Esophagus muscularis mucosa (tissue), 4 donors: ENCODE measurements at regions not wholly inside any gene's neighbourhood (a gene's known extent, or its start where the extent isn't known, plus 50 kb on each side); places are given as distances from the start of the nearest gene placed in this dataset.

Source experiments
- DNase-seq: peaks from one replicate; pipeline ENCODE4 v3.0.0-alpha.2; 2017; ENCODE audit errors: extremely low spot score
- H3K27ac ChIP-seq, 4 donors: fragments of 200-600 bp; sonication (generic); replicated peaks in 1 of 4; 1 replicate in 3 of 4; 2 replicates in 1 of 4; pipeline ENCODE4 v1.5.1; 2016 to 2019; ENCODE audit warnings: mild to moderate bottlenecking in 1 of 4
- H3K27me3 ChIP-seq, 4 donors: fragments of 200-600 bp; sonication (generic); one replicate each; pipeline versions ENCODE4 v1.5.1 to v1.6.0; 2016 to 2019
- H3K36me3 ChIP-seq, 4 donors: fragments of 200-600 bp; sonication (generic); one replicate each; pipeline ENCODE4 v1.5.1; 2016 to 2019
- H3K4me1 ChIP-seq, 4 donors: fragments of 200-600 bp; sonication (generic); one replicate each; pipeline ENCODE4 v1.5.1; 2016 to 2019
- H3K4me3 ChIP-seq, 4 donors: fragments of 200-600 bp; sonication (generic); 1 replicate in 2 of 4; 2 replicates in 2 of 4; pipeline ENCODE4 v1.5.1; 2016 to 2019; ENCODE audit warnings: mild to moderate bottlenecking in 4 of 4, moderate library complexity in 1 of 4
- H3K9me3 ChIP-seq, 4 donors: fragments of 200-600 bp; sonication (generic); 1 replicate in 3 of 4; 2 replicates in 1 of 4; pipeline ENCODE4 v1.5.1; 2016 to 2019
- EP300 ChIP-seq: sonication (generic); formaldehyde crosslinking; IDR thresholded peaks from one replicate; pipeline ENCODE4 v1.6.1; 2017; ENCODE audit warnings: antibody characterized with exemption
- POLR2A ChIP-seq: fragments of 450-650 bp; IDR thresholded peaks from one replicate; pipeline ENCODE4 v1.6.1; 2017; ENCODE audit warnings: antibody characterized with exemption, moderate library complexity, mild to moderate bottlenecking, low read depth
- POLR2AphosphoS5 ChIP-seq, 2 donors: sonication (generic); formaldehyde crosslinking; IDR thresholded peaks; one replicate each; pipeline ENCODE4 v1.6.1; 2017; ENCODE audit warnings: antibody characterized with exemption in 2 of 2
- WGBS: methylation state at CpG from one replicate; pipeline ENCODE4 v1.1.5; 2018; 5-methylcytosine and 5-hydroxymethylcytosine counted together
- intact Hi-C: fragments of 100-400 bp; cut with DNase I; formaldehyde crosslinking; loops from one replicate; pipeline ENCODE4 v1.15.1; 2023
- TF ChIP-seq, protein P1 (sequence below), 3 experiments: fragments of 200-600 bp in 2 of 3; fragments of 450-650 bp in 1 of 3; sonication (generic) in 2 of 3; IDR thresholded peaks; one replicate each; pipeline ENCODE4 v1.5.1; 2017 to 2019; ENCODE audit warnings: antibody characterized with exemption in 3 of 3, mild to moderate bottlenecking in 2 of 3, moderate library complexity in 1 of 3

DNA sequence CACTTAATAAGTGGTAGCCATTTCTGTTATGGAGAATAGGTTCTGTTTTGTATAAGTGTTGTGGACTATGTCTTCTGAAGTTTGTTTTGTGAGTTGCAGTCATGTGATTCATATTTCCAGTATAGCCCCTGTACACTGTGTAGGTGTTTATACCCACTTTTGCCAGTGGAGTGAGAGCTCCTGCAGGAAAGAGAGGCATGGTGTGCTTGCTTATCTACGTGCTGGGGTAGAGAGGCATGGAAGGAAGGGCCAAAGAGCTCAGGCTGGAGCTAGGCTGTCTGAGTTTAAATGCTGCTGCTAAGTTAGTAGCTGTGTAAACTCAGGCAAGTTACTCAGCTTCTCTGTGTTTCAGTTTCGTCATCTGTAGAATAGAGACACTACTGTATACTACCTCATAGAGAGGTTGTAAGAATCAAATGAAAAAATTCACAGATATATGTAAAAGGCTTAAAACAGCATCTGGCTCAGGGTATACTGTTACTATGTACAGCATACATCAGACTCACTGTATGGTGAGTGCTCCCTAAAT, 88.2 kb upstream of the SLC38A2 start:
- Histone ChIP-seq H3K4me3 (no peak overlapping the region), H3K36me3 (no peaks in the 10 kb centered on the region), H3K27ac (no peak overlapping the region), H3K4me1 (peaks cover 9 to 38% (median 20%) of the 10 kb centered on the region in 4 donors), H3K9me3 (no peaks in the 10 kb centered on the region), H3K27me3 (no peaks in the 10 kb centered on the region)
- DNase-seq, result no peak
- 96% methylated on average over 2 of the region's 2 CpGs for WGBS
- TF ChIP-seq POLR2AphosphoS5 (IDR thresholded peaks at IDR 0.05) (no peak), POLR2A (no peak), EP300 (no peak)
- TF ChIP-seq, protein P1, sequence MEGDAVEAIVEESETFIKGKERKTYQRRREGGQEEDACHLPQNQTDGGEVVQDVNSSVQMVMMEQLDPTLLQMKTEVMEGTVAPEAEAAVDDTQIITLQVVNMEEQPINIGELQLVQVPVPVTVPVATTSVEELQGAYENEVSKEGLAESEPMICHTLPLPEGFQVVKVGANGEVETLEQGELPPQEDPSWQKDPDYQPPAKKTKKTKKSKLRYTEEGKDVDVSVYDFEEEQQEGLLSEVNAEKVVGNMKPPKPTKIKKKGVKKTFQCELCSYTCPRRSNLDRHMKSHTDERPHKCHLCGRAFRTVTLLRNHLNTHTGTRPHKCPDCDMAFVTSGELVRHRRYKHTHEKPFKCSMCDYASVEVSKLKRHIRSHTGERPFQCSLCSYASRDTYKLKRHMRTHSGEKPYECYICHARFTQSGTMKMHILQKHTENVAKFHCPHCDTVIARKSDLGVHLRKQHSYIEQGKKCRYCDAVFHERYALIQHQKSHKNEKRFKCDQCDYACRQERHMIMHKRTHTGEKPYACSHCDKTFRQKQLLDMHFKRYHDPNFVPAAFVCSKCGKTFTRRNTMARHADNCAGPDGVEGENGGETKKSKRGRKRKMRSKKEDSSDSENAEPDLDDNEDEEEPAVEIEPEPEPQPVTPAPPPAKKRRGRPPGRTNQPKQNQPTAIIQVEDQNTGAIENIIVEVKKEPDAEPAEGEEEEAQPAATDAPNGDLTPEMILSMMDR (IDR thresholded peaks at IDR 0.05), result no peak
- intact Hi-C loops, result no loop called here

DNA sequence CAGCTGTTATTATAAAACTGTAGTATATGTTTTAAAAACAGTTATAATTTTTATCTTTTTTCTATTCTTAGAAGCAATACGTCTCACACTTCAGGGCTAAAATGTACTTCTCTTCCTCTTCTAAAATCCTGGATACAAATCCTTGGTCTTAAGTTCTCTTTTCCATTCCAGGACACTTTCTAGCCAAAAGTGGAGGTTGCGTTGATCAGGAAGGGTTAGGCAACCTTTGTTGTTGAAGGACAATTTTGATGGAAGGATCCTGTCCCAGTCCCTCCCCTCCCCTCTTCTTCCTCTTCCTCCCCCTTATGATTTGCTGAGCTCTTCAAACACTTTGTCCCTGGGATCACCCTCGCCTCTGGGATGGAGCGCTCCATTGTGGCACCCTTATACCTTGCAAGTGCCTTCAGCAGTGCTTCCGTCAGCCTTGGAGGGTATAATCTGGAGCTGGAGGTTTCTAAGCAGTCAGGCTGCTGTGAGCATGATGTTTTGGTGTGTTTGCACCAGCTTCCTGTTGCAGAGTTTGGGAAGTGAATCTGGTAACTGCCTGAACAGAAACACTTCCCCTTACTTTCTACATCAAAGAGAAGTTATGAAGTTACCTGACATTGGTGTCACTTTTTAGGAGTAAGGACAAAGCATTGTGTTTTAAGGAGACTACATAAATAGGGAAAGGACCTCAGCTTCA, 87.4 kb upstream of the SLC38A2 start:
- no peaks in the 10 kb centered on the region for H3K9me3 ChIP-seq
- H3K36me3 ChIP-seq, result no peaks in the 10 kb centered on the region
- TF ChIP-seq, protein P1 (IDR thresholded peaks at IDR 0.05), result no peak
- no peak for TF ChIP-seq POLR2AphosphoS5 (IDR thresholded peaks at IDR 0.05)
- no peak for TF ChIP-seq POLR2A
- TF ChIP-seq EP300, result no peak
- WGBS, result 71% methylated on average over 5 of the region's 5 CpGs
- intact Hi-C loops, result no loop called here
- peaks cover 9 to 38% (median 20%) of the 10 kb centered on the region in 4 donors for H3K4me1 ChIP-seq
- H3K27me3 ChIP-seq, result no peaks in the 10 kb centered on the region
- H3K27ac ChIP-seq, result no peak overlapping the region
- DNase-seq, result no peak
- no peak overlapping the region for H3K4me3 ChIP-seq

DNA sequence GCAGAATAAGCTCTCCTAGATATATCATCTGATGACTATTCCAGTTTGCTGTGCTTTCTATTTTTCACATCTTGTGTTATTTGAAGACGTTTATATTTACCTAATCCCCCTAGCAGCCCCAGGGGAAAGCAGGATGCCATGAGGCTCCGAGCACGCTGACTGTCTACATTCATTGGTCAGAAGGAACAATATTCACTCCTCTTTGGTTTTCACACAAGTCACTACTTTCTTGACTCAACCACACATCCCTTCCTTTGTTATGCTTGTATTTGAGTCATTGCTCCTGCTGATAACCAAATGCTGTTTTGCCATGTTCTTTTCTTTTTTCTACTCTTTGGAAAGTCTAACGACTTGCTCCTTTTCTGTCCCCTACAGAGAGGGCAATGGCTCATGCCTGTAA, 86.5 kb upstream of the SLC38A2 start:
- no peaks in the 10 kb centered on the region for H3K36me3 ChIP-seq
- intact Hi-C loops, result no loop called here
- H3K27me3 ChIP-seq, result no peaks in the 10 kb centered on the region
- DNase-seq, result no peak
- TF ChIP-seq POLR2A, result no peak
- TF ChIP-seq POLR2AphosphoS5 (IDR thresholded peaks at IDR 0.05), result no peak
- TF ChIP-seq, protein P1 (IDR thresholded peaks at IDR 0.05), result no peak
- TF ChIP-seq EP300, result no peak
- 79% methylated on average over 4 of the region's 4 CpGs for WGBS
- no peak overlapping the region for H3K27ac ChIP-seq
- H3K4me3 ChIP-seq, result no peak overlapping the region
- H3K4me1 ChIP-seq, result peaks cover 9 to 38% (median 20%) of the 10 kb centered on the region in 4 donors
- H3K9me3 ChIP-seq, result no peaks in the 10 kb centered on the region

DNA sequence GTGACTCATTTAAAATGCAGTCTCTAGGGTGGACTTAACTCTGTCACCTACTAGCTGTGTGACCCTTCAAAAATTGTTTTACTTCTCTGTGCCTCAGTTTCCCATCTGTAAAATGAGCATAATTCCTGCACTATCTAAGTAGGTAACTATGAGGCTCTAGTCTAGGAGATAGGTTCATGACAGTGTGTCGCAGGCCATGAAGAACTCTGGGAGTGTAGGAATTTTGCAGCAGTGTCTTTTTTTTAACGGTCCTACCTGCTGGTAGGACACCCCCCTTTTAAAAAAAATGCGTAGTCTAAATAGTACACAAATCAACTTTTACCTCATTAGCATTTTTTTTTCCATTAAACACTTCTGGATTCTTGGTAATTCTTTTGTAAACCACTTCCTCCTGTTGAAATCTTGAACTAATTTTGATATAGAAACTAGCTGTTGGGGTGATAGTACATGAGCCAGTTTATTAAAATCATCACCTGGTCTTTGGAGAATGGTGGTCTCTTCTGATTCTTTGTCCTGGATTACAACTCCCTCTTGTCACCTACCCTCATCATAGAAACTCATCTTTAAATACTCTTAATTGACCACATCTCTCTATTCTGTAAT, 86.0 kb upstream of the SLC38A2 start:
- TF ChIP-seq POLR2A (no peak), POLR2AphosphoS5 (IDR thresholded peaks at IDR 0.05) (no peak), EP300 (no peak)
- TF ChIP-seq, protein P1 (IDR thresholded peaks at IDR 0.05), result no peak
- H3K27ac ChIP-seq, result no peak overlapping the region
- WGBS, result 92% methylated on average over 3 of the region's 3 CpGs
- no peak for DNase-seq
- no peaks in the 10 kb centered on the region for H3K36me3 ChIP-seq
- H3K4me3 ChIP-seq, result no peak overlapping the region
- intact Hi-C loops, result no loop called here
- H3K9me3 ChIP-seq, result no peaks in the 10 kb centered on the region
- H3K27me3 ChIP-seq, result no peaks in the 10 kb centered on the region
- H3K4me1 ChIP-seq, result peaks cover 9 to 38% (median 20%) of the 10 kb centered on the region in 4 donors
